ENCODE measurements at regions not wholly inside any gene's neighbourhood (a gene's known extent, or its start where the extent isn't known, plus 50 kb on each side); places are given as distances from the start of the nearest gene placed in this dataset.

- TF ChIP-seq, protein P1, sequence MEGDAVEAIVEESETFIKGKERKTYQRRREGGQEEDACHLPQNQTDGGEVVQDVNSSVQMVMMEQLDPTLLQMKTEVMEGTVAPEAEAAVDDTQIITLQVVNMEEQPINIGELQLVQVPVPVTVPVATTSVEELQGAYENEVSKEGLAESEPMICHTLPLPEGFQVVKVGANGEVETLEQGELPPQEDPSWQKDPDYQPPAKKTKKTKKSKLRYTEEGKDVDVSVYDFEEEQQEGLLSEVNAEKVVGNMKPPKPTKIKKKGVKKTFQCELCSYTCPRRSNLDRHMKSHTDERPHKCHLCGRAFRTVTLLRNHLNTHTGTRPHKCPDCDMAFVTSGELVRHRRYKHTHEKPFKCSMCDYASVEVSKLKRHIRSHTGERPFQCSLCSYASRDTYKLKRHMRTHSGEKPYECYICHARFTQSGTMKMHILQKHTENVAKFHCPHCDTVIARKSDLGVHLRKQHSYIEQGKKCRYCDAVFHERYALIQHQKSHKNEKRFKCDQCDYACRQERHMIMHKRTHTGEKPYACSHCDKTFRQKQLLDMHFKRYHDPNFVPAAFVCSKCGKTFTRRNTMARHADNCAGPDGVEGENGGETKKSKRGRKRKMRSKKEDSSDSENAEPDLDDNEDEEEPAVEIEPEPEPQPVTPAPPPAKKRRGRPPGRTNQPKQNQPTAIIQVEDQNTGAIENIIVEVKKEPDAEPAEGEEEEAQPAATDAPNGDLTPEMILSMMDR (IDR thresholded peaks at IDR 0.05), result no peak
- TF ChIP-seq POLR2A (IDR thresholded peaks at IDR 0.05) (no peak), EP300 (IDR thresholded peaks at IDR 0.05) (no peak)
Observed at GRCh38 chr2:64787698-64788097, 134.0 kb upstream of the SERTAD2 start.
